NCI-H146 (cell line): ENCODE measurements at regions not wholly inside any gene's neighbourhood (a gene's known extent, or its start where the extent isn't known, plus 50 kb on each side); places are given as distances from the start of the nearest gene placed in this dataset.
"Not testable (repeated sequence)": the region's sequence is repeated elsewhere in the genome, so short reads cannot be mapped to it uniquely, and the experiment has no call there.

Experiments
- DNase-seq: peaks from one replicate; lab custom pipeline; 2025; lab: John Stamatoyannopoulos, UW

GRCh38 chr10:33007731-33008381, 49.8 kb upstream of the ITGB1 start:
- DNase-seq: not testable (repeated sequence)
